ENCODE measurements at regions not wholly inside any gene's neighbourhood (a gene's known extent, or its start where the extent isn't known, plus 50 kb on each side); places are given as distances from the start of the nearest gene placed in this dataset.

- TF ChIP-seq ZNF574 (CRISPR knock-in tag; IDR thresholded peaks at IDR 0.05) (no peak), STAG1 (CRISPR knock-in tag; IDR thresholded peaks at IDR 0.05) (no peak)
Observed at GRCh38 chr21:35597750-35598339, 462.5 kb downstream of the SETD4 start (continued).

GRCh38 chr21:35594905-35595304 lies 465.4 kb downstream of the SETD4 start:
- no TSS peak for BruUV-seq (replicated peaks)
- no peak for FAIRE-seq
- H4K20me1 ChIP-seq (ENCODE audit: insufficient read depth, low read length): no peaks in the 10 kb centered on the region
- no peak overlapping the region for H3K27ac ChIP-seq (ENCODE audit: extremely low read length, insufficient read depth, low read length)
- no peaks in the 10 kb centered on the region for H3K79me2 ChIP-seq (ENCODE audit: insufficient read depth, low read length)
- no peaks in the 10 kb centered on the region for H3K9me3 ChIP-seq (ENCODE audit: low read length)
- H3K4me3 ChIP-seq (replicated peaks in 1 of 3; ENCODE audit: insufficient read depth in 1 of 3, low read depth in 2 of 3, low read length in 3 of 3): no peak overlapping the region
- 57% methylated on average over 5 of the region's 5 CpGs for WGBS (ENCODE audit: low lambda C conversion rate)
- TF ChIP-seq GATAD2A (CRISPR knock-in tag; IDR thresholded peaks at IDR 0.05): no peak
- TF ChIP-seq U2AF2 (IDR thresholded peaks at IDR 0.05; ENCODE audit: low read depth, low read length): no peak
- no peak for TF ChIP-seq SIX4 (CRISPR knock-in tag; IDR thresholded peaks at IDR 0.05)
- TF ChIP-seq SRSF4 (IDR thresholded peaks at IDR 0.05; ENCODE audit: low read depth, low read length, poor library complexity, severe bottlenecking): no peak
- no peak for TF ChIP-seq ZNF124 (CRISPR knock-in tag; IDR thresholded peaks at IDR 0.05)
- no peak for TF ChIP-seq ZNF761 (CRISPR knock-in tag; conservative IDR thresholded peaks at IDR 0.05)
- TF ChIP-seq ZNF335 (CRISPR knock-in tag; IDR thresholded peaks at IDR 0.05): no peak
- no peaks in the 10 kb centered on the region for H3K4me1 ChIP-seq (ENCODE audit: insufficient read depth, low read length)
- no peak for ATAC-seq
- no peak for DNase-seq (ENCODE audit: low spot score)
- H3K4me2 ChIP-seq (ENCODE audit: low read depth, low read length): no peak overlapping the region
- no peaks in the 10 kb centered on the region for H3K36me3 ChIP-seq (replicated peaks in 1 of 2; ENCODE audit: control insufficient read depth in 1 of 2, insufficient read depth in 2 of 2, low read length in 2 of 2)
- ChIA-PET CTCF (ENCODE audit: low intra/inter-chr PET ratio, low total read pairs) (no interaction called here), POLR2A (no interaction called here)
- in situ Hi-C loops (cut with HindIII; ENCODE audit: extremely low pct_ligation_motif_present, low pct_unique_long_range_greater_than_20kb): no loop called here
- intact Hi-C loops (cut with micrococcal nuclease; ENCODE audit: unreplicated experiment): no loop called here
- H3K9ac ChIP-seq (ENCODE audit: insufficient read depth, low read depth, low read length): no peak overlapping the region
- no peaks in the 10 kb centered on the region for H3K27me3 ChIP-seq (ENCODE audit: control insufficient read depth in 1 of 2, insufficient read depth in 2 of 2, low read length in 2 of 2)
- no peak overlapping the region for H2AFZ ChIP-seq (ENCODE audit: low read length)

Data from HepG2 (cell line).